ENCODE measurements at regions not wholly inside any gene's neighbourhood (a gene's known extent, or its start where the extent isn't known, plus 50 kb on each side); places are given as distances from the start of the nearest gene placed in this dataset.

GRCh38 chr9:38229104-38229500 is 160.1 kb upstream of the SHB start:
- no peak overlapping the region for H2BK12ac ChIP-seq (ENCODE audit: insufficient read length, low read depth, low read length)
- no peak overlapping the region for H3K56ac ChIP-seq (ENCODE audit: insufficient read length, low read depth, low read length)
- H2BK120ac ChIP-seq (ENCODE audit: low read depth, low read length, poor library complexity, severe bottlenecking), result no peak overlapping the region

More at GRCh38 chr9:38229104-38229500, 160.1 kb upstream of the SHB start:
- Histone ChIP-seq H4K5ac (ENCODE audit: insufficient read length, low read depth, low read length) (no peak overlapping the region), H3K79me1 (ENCODE audit: insufficient read depth, low read depth, low read length, poor library complexity, severe bottlenecking) (no peaks in the 10 kb centered on the region), H3K23me2 (ENCODE audit: insufficient read length, low read depth, low read length, poor library complexity, severe bottlenecking) (no peaks in the 10 kb centered on the region), H3K4ac (ENCODE audit: low read depth, low read length) (no peak overlapping the region), H2AK5ac (ENCODE audit: insufficient read length, low read length) (no peak overlapping the region), H3K9me3 (ENCODE audit: control insufficient read depth, low read depth, low read length) (no peaks in the 10 kb centered on the region), H3K4me2 (ENCODE audit: insufficient read depth, insufficient read length, low read length) (no peak overlapping the region), H4K20me1 (ENCODE audit: control insufficient read depth, insufficient read depth, insufficient read length) (no peaks in the 10 kb centered on the region), H3K27ac (ENCODE audit: insufficient read length, low read depth, low read length) (no peak overlapping the region), H2AFZ (ENCODE audit: low read length) (no peak overlapping the region), H3K23ac (ENCODE audit: insufficient read length, low read depth, low read length) (no peak overlapping the region), H3T11ph (ENCODE audit: low read length) (no peak overlapping the region), H4K8ac (replicated peaks; ENCODE audit: insufficient read length, low read depth, low read length) (no peak overlapping the region), H3K9ac (ENCODE audit: extremely low read depth, insufficient read length, low read length) (no peak overlapping the region), H3K27me3 (ENCODE audit: insufficient read depth, low read length) (no peaks in the 10 kb centered on the region; the same call in 1 of the 2 replicates), H2BK15ac (ENCODE audit: low read depth, low read length) (no peak overlapping the region), H3K14ac (ENCODE audit: insufficient read depth, low read length) (no peak overlapping the region), H3K18ac (ENCODE audit: insufficient read length, low read depth, low read length) (no peak overlapping the region), H4K91ac (ENCODE audit: insufficient read length, low read depth, low read length) (no peak overlapping the region), H3K4me1 (ENCODE audit: insufficient read depth, low read length) (peaks cover 3% of the 10 kb centered on the region; the same call in 1 of the 2 replicates), H3K79me2 (ENCODE audit: insufficient read depth, low read length) (no peaks in the 10 kb centered on the region), H2BK5ac (ENCODE audit: insufficient read length, low read length) (no peak overlapping the region), H2BK20ac (ENCODE audit: low read depth, low read length, poor library complexity, severe bottlenecking) (no peak overlapping the region)
- TF ChIP-seq CTCF (conservative IDR thresholded peaks at IDR 0.05), result no peak
- peaks cover 100% of the 10 kb centered on the region for H3K27me3 Mint-ChIP-seq (ENCODE audit: low read depth)
- H3K27ac Mint-ChIP-seq, result no peak overlapping the region
- H3K4me3 Mint-ChIP-seq, result no peak overlapping the region
- no CpG with 5 or more reads among the region's 5 CpGs for WGBS (ENCODE audit: extremely low coverage, insufficient read length, low lambda C conversion rate)
- no peaks in the 10 kb centered on the region for H3K36me3 Mint-ChIP-seq (ENCODE audit: insufficient read depth in 1 of 3, low read depth in 3 of 3)
- no peak for DNase-seq
- peaks cover 22 to 34% of the 10 kb centered on the region in 2 experiments for H3K4me1 Mint-ChIP-seq
- no peaks in the 10 kb centered on the region for H3K9me3 Mint-ChIP-seq

All from H9 (cell line).